HG03378 (cell line): ENCODE measurements at regions not wholly inside any gene's neighbourhood (a gene's known extent, or its start where the extent isn't known, plus 50 kb on each side); places are given as distances from the start of the nearest gene placed in this dataset.

Source experiments
- ATAC-seq: cut with Tn5 transposase; IDR thresholded peaks from one replicate; pipeline ENCODE4 v1.9.1; 2021; ENCODE audit warnings: mild to moderate bottlenecking, moderate library complexity; ENCODE audit not compliant: unreplicated experiment

DNA sequence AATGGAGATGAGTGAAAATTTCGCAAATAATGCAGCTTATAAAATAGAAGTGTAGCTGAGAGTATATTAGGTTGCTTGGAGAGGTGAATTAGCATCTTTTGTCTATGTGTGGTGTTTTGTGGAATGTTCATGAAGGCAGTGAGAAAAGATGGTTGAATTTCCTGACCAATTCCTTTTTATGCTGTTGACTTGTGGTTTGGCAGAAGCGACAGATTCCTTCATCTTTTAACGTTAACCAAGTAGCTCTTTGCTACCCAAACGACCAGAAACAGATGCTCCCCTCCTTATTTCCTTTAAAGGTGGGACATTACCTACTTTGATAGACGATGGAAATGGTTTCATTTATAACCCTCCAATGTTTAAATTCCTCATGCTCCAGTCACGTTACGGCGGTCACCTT, 390.5 kb downstream of the QKI start:
- ATAC-seq: no peak

DNA sequence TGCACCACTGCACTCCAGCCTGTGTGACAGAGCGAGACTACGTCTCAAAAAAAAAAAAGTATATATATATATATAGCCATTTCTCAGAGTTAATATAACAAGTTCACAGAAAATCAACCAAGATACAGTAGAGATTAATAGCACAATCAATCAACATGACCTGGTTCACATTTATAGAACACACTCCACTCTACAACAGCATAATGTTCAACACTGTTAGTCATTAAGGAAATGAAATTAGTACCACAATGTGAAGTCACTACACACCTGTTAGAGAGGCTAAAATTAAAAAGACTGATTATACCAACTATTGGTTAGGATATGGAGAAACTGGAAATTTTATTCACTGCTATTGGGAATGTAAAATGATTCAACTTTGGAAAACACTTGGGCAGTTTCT, 387.7 kb downstream of the QKI start:
- no peak for ATAC-seq

DNA sequence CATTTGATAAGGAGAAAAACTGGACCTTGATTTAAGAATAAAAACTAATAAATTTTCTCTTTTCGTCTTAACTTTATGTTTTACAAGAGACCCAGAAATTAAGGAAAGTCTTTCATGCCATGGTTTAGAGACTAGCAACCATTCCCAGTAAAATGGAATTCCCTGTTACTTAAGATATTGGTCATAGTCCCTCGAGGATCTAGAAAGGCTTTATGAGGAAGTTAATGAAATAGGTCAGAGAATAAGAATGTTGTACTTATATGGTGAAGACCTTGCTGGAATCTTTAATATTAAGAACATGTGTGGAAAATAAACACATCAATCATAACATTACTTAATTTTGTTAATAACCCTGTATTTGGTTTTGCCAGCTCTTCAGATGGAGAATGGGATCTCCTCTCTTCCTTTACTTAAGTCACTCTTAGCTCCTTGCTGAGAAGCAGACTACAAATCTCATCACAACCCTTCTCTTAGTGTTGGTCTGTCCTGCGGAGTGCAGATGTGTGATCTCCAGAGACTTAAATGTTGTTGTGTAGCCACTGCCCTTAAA, 382.9 kb downstream of the QKI start:
- ATAC-seq: no peak

DNA sequence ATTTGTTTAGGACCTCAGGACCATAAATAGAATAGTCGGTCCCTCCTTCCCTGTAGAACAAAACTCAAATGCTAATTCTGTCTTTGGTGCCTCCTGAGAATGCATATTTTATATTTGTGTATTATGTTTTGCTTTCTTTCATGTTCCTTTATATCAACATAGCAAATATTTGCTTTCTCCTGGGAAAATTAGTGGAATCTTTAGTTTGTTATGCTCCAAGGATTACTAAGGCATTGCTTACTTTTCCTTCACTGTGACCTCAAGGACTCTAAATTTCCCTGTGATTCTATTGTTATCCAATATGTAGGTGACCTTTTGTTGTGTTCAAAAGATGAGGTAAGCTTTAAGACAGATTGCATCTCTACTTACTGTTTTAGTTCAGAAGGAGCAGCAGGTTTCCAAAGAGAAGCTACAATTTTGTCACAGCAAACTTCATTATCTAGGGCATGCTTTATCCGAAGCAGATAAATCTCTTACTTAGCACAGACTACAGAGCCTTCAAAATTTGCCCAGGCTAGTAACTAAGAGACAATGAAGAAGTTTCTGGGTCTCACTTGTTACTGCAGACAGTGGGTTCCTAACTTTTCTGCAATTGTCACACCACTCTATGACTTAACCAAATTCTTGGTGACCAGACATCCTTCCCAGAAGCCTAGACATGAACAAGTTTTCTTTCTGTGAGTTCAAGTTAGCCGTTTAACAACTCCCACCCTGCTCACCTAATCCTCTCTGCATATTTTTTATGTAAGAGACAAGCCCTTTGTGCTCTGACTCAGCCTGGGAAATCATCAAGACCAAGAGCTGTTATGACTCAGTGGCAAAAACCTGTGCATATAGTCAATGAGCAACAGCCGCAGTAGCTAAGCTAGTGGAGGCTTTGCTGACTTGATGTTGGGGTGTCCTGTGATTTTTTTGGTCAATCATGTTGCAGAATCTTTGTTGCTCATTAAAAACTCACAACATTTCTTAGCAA, 378.8 kb downstream of the QKI start:
- peak; percentile 97 for ATAC-seq

DNA sequence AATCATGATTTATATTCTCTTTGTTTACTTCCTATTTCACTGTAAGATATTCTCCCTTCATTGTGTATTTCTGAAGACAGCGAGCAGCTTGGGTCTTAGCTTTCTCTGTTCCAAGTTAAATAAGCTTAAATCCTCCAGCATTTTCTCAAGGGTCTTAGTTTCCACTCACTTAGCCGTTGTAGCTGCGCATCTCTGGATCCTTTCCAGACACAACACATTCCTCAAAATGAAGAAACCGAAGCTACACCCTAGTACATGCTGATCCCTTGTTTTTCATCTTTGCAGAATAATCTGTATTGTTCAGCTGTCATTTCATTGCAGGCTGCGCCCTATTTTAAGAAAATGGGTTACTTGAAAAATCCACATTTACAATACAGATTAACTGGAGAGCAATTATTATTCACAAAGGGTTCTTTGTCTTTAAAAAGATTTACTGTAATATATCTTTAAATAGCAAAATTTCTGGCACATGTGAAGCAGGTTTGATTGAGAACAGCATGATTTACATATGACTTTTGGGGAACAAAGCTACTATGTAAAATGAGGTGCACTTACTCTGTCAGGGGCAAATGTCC, 375.8 kb downstream of the QKI start:
- no peak for ATAC-seq

DNA sequence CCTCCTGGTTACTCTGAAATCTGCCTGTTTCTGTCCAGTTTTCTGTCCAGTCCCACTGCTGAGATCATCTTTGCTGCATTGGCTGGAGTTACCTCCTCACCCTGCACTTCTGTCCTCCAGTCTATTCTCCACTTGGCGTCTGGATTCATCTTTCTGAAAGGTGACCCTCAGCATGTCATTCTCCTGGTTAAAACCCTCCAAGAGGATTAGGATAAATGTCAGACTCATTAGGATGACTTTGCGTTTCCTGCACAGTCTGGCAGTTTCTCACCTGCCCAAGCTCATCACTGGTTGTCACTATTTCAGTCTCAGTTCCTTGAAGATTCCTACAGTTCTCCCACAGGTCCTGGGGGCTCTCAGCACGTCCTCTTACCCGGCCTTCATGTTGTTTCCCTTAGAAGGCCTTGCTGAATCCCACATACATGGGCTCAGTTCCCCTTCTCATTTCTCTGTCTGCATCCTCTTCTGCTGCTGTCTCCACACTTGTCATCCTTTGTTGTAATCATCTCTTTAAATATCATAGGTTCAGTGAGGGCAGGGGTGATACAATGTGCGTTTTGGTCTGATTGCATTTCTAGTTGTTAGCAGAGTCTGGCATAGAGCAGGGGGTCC, 374.8 kb downstream of the QKI start:
- ATAC-seq: no peak

DNA sequence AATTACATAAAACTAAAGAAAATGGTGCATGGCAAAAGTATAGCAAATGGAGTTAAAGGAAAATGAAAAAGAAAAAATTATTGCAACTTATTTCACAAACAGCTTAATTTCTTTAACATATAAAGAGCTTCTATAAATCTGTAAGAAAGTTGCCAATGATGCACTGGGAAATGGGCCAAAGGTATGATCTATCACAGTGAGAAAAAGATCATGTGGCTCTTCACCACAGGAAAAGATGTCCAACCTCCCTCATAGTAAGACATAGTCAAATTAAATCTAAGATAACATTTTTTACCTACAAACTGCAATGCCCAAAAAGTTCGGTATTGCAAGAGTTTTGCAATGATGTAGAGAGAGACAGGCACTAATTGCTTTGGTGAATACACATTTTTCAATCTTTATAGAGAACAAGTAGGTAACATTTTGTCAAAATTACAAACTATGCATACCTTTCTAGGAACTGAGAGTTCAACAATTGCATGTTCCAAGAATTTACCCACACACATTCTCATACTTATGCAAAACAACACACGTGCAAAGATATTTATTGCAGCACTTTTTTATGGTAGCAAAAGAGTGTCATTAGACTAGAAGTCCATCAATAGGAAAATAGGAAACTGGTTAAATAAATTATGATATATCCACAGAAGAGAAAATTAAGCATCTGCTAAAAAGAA, 372.6 kb downstream of the QKI start:
- ATAC-seq: peak; percentile 34

DNA sequence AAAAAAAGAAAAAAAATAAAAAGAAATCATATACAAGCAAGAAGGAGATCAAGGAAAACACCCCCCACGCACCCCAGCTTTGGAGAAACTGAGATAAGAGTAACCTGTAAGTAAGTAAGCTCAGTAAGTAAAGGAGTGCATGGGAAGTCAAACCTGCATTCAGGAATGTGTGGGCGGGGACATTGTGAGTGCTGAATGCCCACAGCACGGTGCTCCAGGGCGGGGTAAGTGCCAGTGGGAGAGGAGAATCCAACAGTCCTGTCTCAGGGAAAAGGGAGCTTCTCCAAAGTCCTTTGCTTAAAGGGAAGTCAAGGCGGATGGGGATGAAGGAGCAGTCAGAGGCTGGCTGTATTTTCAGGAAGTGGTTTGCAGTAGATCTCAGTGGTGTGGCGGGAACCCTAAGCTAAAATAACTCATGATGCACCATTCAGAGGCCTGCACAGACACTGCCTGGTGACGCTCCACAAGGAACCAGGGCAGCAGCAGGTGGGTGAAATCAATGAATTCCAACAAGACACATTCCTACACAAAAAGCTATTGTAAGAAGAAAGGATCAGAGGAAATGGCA, 368.0 kb downstream of the QKI start:
- peak; percentile 90 for ATAC-seq

DNA sequence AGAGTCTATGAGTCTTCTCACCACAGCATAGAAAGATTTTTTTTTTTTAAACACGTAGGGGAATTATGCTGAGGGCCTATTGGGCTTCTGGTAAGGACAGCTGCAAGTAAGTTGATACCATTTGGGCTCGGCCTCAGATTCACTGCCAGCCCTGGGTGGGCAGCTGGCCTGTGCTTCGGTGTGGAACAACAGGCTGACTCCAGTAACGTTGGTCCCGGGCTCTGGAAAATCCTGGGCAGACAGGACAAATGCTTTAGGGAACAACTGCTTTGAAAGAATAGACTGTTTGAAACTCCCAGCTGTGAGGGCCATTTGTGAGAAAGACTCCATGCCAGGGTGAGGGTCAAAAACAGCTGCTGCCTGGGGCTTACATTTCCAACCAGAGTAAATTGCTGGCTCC, 366.5 kb downstream of the QKI start:
- no peak for ATAC-seq

DNA sequence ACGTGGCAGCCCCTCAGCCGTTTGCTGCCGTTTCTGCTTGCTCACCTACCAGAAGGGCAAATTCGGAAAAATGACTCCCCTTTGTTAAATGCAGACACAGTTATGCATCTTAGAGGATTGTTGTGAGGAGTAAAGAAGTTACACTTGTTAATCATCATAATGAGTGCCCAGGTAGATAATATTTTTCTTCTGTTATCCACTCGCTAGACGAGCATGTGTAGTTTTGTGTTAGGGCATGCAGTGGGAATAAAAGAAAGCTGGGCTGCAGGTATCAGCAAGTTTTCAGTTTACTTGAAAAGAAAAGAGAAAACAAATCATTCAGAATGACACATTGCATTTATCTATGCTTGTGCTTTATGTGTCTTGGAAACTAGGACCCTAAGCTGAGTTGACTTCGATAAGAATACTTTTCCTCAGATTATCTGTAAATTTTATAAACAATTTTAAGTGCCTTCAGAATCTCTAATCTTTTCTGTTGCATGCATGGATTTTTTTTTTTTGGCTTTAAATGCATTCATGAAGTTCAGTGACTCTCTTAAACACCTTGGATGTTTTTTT, 365.3 kb downstream of the QKI start:
- ATAC-seq: no peak

DNA sequence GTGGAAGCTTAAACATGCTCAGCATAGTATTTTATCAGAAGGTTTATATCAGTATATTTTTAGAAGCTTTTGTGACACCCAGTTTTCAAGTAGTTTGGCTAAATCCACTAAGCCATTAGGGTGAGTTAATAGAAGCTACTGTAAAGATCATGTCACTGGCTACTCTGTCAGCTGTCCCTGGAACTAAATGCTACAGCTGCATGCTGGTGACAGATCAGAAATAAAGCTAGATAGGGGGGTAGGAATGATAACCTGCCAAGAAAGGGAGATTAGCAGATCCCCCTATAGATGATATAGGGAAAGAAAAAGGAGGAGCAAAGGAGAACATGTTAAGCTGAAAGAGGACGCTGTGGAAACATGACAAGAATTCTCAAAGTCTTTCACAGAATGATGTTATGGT, 363.2 kb downstream of the QKI start:
- no peak for ATAC-seq

DNA sequence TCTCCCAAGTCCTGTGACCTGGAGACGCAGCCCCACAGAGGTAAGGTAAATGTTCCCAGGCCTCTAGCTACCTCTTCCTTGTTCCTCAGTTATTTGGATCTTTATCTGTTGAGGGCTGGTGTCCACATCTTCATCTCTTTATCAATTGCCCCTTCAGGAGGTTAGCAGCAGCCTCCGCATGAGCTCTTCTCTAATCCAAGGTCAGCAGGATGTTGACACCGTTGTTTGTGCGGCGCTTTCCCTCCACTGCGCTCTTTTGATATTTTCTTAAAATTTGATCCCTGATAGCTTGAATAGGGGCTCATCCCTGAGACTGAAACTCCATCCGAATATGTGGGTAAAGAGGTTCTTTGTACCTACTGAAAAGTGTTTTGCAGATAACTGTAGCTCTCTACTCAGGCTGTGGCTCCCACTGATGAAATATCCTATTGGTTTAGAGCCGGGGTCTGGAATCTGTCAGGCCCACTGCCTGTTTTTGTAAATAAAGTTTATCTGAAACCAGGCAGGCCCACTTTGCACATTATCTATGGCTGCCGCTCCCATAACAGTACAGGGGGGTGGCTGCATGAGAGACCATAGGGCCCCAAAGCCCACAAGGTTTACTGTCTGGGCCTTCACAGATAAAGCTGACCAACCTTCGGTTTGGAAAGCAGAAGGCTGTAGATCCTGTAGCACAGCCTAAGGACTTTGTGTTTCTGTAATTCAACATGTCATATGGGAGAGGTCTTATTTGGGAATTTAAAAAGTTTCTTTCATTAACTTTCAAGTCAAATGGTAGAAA, 362.6 kb downstream of the QKI start:
- ATAC-seq: no peak

DNA sequence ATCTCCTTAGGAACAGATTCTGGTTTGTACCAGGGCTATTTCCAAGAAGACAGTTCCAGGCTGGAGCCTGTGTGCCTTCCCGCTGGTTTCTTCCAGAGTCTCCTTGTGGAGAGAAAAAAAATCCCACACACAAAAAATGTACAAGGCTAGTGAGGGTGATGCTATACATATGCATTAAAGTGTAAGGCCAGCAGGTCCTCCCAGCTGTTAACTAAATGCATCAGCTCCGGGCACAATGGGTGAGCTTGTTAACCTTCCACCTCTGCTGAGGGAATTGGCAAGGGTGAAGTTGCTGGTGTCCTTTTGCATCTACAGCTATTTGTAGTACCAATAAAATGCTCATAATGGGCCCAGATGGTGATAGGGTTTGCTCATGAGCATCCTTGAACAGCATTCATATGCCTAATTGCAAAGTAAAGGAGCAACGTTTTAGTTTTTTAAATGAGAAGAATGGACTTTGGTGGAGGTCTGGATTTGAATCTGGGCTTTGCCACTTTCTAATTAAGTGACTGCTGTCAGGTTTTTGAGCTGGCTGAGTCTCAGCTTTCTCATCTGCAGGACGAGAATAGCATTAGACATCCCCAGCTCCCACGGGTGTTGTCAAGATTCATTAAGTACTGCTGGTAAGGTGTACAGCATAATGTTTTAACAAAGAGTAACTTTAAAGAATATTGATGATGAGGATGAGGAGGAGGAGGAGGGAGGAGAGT, 361.8 kb downstream of the QKI start:
- ATAC-seq: no peak

DNA sequence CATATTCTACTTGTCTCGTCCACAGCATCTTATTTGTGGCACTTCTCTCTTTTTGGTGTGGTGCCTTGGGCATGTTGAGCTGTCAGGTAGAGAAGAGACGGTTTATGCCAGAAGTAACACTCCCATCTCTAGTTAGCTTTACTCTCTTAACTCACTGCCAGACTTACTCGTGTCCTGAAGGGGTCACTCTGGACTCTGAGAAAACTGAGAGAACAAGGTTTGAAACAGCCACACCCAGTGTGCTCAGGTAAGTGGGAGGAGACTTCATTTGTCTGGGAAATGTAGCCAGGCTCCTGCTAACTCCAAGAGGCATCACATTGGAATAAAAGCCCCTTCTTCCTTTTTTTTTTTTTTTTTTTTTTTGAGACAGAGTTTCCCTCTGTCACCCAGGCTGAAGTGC, 360.8 kb downstream of the QKI start:
- no peak for ATAC-seq

DNA sequence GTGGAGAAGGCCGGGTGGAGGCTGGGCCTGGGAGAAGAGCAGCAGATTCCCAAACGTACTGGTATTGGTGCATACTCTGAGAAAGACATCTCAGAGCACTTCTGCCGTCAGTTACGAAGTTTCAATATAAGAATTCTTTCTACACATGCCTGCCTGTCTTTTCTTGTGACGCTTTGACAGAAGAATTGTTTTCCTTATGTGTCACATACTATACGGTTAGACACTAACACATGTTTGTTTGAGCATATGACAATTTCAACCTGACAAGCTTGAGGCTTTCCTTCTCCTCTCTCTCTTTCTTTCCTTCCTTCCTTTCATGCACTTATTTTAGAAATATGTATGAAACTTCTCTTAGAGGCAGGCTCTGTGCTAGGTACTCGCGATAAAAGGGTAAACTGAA, 360.0 kb downstream of the QKI start:
- no peak for ATAC-seq

DNA sequence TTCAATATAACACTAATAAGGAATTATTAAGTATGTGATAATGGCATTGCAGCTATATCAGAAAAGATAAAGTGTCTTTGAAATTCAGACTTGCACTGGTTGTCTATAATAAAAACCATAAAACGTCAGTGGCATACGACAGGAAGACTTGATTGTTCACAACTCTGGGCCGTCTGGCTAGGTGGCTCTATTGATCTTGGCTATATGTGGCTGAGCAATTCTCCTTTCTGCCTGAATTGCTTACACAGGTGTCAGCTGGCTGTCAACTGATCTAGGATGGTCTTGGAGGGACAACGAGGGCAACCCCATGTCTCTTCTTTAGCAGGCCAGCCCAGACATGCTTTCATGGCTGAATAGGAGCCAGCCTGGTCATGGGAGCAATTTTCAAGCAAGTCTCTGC, 359.1 kb downstream of the QKI start:
- no peak for ATAC-seq

DNA sequence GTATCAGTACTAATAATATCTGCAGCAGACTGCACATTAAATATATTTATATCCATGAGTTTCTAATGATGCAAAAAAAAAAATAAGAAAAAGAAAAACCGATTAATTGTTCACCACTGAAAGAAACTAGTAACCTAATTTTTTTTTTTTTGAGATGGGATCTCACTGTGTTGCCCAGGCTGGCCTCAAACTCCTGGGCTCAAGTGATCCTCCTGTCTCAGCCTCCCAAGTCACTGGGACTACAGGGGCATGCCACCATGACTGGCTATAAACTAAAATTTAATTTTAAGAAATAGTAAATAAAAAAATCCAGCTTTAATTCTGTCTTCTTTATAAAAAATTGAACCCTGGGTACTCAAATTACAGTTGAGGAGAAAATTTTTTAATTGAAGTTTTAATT, 358.2 kb downstream of the QKI start:
- no peak for ATAC-seq

DNA sequence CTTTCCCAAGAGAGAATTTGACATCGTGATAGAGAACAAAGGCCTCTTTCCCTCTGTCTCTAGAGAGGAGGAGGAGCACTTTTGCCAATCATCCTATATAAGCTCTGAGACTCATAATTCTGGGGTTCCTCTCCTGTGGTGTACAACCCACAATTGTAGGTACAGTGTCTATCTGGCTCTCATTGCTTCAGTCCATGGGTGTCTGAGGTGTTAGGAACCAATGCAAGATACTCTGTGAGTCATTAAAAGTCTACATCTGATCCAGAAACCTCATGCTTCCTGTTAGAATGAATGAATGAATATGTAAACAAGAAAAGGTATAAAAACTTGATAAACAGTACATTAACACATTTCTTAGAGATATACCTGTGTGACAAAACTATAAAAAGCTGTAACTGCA, 356.7 kb downstream of the QKI start:
- no peak for ATAC-seq

DNA sequence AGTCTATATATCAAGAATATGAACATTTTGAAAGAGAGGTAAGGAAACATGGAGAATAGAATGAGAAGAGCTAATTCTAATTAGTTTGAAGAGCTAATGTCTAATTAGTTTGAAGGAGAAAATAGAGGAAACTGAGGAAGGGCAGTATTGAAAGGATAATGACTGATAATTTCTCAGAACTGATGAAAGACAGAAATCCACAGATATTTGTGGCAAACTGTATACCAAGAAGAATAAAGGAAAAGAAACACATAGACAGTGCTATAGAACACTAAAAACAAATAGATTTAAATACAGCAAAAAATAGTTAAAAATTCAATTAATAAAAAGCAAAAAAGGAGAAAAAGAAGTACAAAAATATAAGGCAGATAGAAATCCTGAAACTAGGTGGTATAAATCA, 354.4 kb downstream of the QKI start:
- no peak for ATAC-seq
